ENCODE measurements at regions not wholly inside any gene's neighbourhood (a gene's known extent, or its start where the extent isn't known, plus 50 kb on each side); places are given as distances from the start of the nearest gene placed in this dataset.
"Not testable (repeated sequence)": the region's sequence is repeated elsewhere in the genome, so short reads cannot be mapped to it uniquely, and the experiment has no call there.

DNA sequence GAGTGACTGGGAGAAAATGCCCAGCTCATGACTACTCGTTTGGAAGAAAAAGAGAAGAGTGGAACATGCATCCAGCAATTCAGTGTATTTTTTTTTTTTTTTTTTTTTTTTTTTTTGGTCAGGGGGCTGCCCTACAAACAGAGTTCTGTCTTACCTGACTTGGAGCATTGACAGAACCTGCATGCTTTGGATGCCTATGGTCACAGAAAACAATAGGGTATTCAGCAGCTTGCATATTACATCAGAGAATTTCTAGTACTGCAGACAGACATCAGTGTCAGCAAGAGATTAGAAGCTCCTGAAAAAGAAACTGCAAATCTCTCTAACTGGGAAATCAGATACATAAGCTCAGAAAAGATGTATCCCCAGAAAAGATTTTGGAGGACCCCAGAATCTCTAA is 139.9 kb upstream of the FAM240B start:
- H3K27me3 Mint-ChIP-seq (ENCODE audit: low read depth, unreplicated experiment); DNase-seq (ENCODE audit: low read depth); H3K27me3 ChIP-seq (ENCODE audit: insufficient read depth, low read length); FAIRE-seq; H3K9ac ChIP-seq (ENCODE audit: low read length); H3K9me3 Mint-ChIP-seq (ENCODE audit: unreplicated experiment); H3K4me1 ChIP-seq (ENCODE audit: insufficient read depth, low read length); H3K4me3 Mint-ChIP-seq (ENCODE audit: unreplicated experiment); H3K4me1 Mint-ChIP-seq (ENCODE audit: low read depth, unreplicated experiment); H3K36me3 Mint-ChIP-seq (ENCODE audit: low read depth, unreplicated experiment); H3K4me2 ChIP-seq (ENCODE audit: low read length); H3K9me3 ChIP-seq (ENCODE audit: insufficient read depth, low read depth, low read length); H2AFZ ChIP-seq (ENCODE audit: low read depth, low read length); H3K27ac ChIP-seq (ENCODE audit: low read depth, low read length); H3K27ac Mint-ChIP-seq (ENCODE audit: unreplicated experiment); H3K79me2 ChIP-seq (ENCODE audit: insufficient read depth, low read length); H3K4me3 ChIP-seq (ENCODE audit: insufficient read depth, low read depth, low read length); H4K20me1 ChIP-seq (ENCODE audit: insufficient read depth, low read length); H3K36me3 ChIP-seq (ENCODE audit: insufficient read depth, low read length): not testable (repeated sequence)

DNA sequence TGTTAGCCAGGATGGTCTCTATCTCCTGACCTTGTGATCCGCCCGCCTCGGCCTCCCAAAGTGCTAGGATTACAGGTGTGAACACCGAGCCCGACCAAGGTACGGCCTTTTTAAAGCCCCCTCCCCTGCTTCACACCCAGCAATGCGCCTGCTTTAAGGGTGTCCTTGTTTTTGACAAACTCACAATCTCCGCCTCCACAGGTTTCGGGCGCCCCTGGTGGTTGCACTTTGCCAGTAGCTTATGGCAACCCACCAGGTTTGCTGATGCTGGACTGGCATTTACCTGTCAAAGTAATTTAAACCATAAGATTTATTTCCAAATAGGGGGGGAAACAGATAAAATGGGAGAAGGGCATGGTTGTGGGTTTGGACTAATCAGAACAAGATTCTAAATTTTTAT is 129.0 kb upstream of the FAM240B start:
- H3K36me3 ChIP-seq (ENCODE audit: insufficient read depth, low read length); H3K4me3 ChIP-seq (ENCODE audit: insufficient read depth, low read depth, low read length); DNase-seq (ENCODE audit: low read depth); H2AFZ ChIP-seq (ENCODE audit: low read depth, low read length); H3K4me2 ChIP-seq (ENCODE audit: low read length); H3K27me3 Mint-ChIP-seq (ENCODE audit: low read depth, unreplicated experiment); H3K27me3 ChIP-seq (ENCODE audit: insufficient read depth, low read length); H4K20me1 ChIP-seq (ENCODE audit: insufficient read depth, low read length); H3K9me3 Mint-ChIP-seq (ENCODE audit: unreplicated experiment); H3K27ac ChIP-seq (ENCODE audit: low read depth, low read length); H3K9me3 ChIP-seq (ENCODE audit: insufficient read depth, low read depth, low read length); FAIRE-seq; H3K9ac ChIP-seq (ENCODE audit: low read length); H3K27ac Mint-ChIP-seq (ENCODE audit: unreplicated experiment); H3K36me3 Mint-ChIP-seq (ENCODE audit: low read depth, unreplicated experiment); H3K4me1 ChIP-seq (ENCODE audit: insufficient read depth, low read length); H3K79me2 ChIP-seq (ENCODE audit: insufficient read depth, low read length); H3K4me1 Mint-ChIP-seq (ENCODE audit: low read depth, unreplicated experiment); H3K4me3 Mint-ChIP-seq (ENCODE audit: unreplicated experiment): not testable (repeated sequence)

- H3K27me3 ChIP-seq (ENCODE audit: insufficient read depth, low read length); H3K4me1 ChIP-seq (ENCODE audit: insufficient read depth, low read length); H3K4me1 Mint-ChIP-seq (ENCODE audit: low read depth, unreplicated experiment); H3K79me2 ChIP-seq (ENCODE audit: insufficient read depth, low read length); H2AFZ ChIP-seq (ENCODE audit: low read depth, low read length); H3K4me3 Mint-ChIP-seq (ENCODE audit: unreplicated experiment); H3K9me3 ChIP-seq (ENCODE audit: insufficient read depth, low read depth, low read length); DNase-seq (ENCODE audit: low read depth); H3K36me3 Mint-ChIP-seq (ENCODE audit: low read depth, unreplicated experiment); H3K27me3 Mint-ChIP-seq (ENCODE audit: low read depth, unreplicated experiment); H3K36me3 ChIP-seq (ENCODE audit: insufficient read depth, low read length); H3K9me3 Mint-ChIP-seq (ENCODE audit: unreplicated experiment); H3K9ac ChIP-seq (ENCODE audit: low read length); H3K27ac ChIP-seq (ENCODE audit: low read depth, low read length); FAIRE-seq; H3K4me2 ChIP-seq (ENCODE audit: low read length); H3K27ac Mint-ChIP-seq (ENCODE audit: unreplicated experiment); H4K20me1 ChIP-seq (ENCODE audit: insufficient read depth, low read length); H3K4me3 ChIP-seq (ENCODE audit: insufficient read depth, low read depth, low read length): not testable (repeated sequence)
Observed at GRCh38 chr9:38840213-38840612, 120.3 kb upstream of the FAM240B start.

GRCh38 chr9:38833706-38834105 is 113.8 kb upstream of the FAM240B start:
- H2AFZ ChIP-seq (ENCODE audit: low read depth, low read length); H3K9me3 ChIP-seq (ENCODE audit: insufficient read depth, low read depth, low read length); H3K4me1 Mint-ChIP-seq (ENCODE audit: low read depth, unreplicated experiment); DNase-seq (ENCODE audit: low read depth); H3K27ac Mint-ChIP-seq (ENCODE audit: unreplicated experiment); H3K36me3 Mint-ChIP-seq (ENCODE audit: low read depth, unreplicated experiment); H3K9ac ChIP-seq (ENCODE audit: low read length); H3K36me3 ChIP-seq (ENCODE audit: insufficient read depth, low read length); H3K4me3 ChIP-seq (ENCODE audit: insufficient read depth, low read depth, low read length); H3K27ac ChIP-seq (ENCODE audit: low read depth, low read length); FAIRE-seq; H3K4me1 ChIP-seq (ENCODE audit: insufficient read depth, low read length); H3K27me3 ChIP-seq (ENCODE audit: insufficient read depth, low read length); H3K4me3 Mint-ChIP-seq (ENCODE audit: unreplicated experiment); H3K4me2 ChIP-seq (ENCODE audit: low read length); H3K27me3 Mint-ChIP-seq (ENCODE audit: low read depth, unreplicated experiment); H4K20me1 ChIP-seq (ENCODE audit: insufficient read depth, low read length); H3K9me3 Mint-ChIP-seq (ENCODE audit: unreplicated experiment); H3K79me2 ChIP-seq (ENCODE audit: insufficient read depth, low read length): not testable (repeated sequence)

GRCh38 chr9:38813855-38814254 is 93.9 kb upstream of the FAM240B start:
- not testable (repeated sequence) for H3K27ac Mint-ChIP-seq (ENCODE audit: unreplicated experiment); H3K4me2 ChIP-seq (ENCODE audit: low read length); DNase-seq (ENCODE audit: low read depth); H3K36me3 Mint-ChIP-seq (ENCODE audit: low read depth, unreplicated experiment); H3K36me3 ChIP-seq (ENCODE audit: insufficient read depth, low read length); H3K27me3 ChIP-seq (ENCODE audit: insufficient read depth, low read length); H3K9me3 ChIP-seq (ENCODE audit: insufficient read depth, low read depth, low read length); FAIRE-seq; H3K27me3 Mint-ChIP-seq (ENCODE audit: low read depth, unreplicated experiment); H4K20me1 ChIP-seq (ENCODE audit: insufficient read depth, low read length); H3K4me3 ChIP-seq (ENCODE audit: insufficient read depth, low read depth, low read length); H3K4me1 Mint-ChIP-seq (ENCODE audit: low read depth, unreplicated experiment); H3K4me3 Mint-ChIP-seq (ENCODE audit: unreplicated experiment); H3K27ac ChIP-seq (ENCODE audit: low read depth, low read length); H3K9ac ChIP-seq (ENCODE audit: low read length); H2AFZ ChIP-seq (ENCODE audit: low read depth, low read length); H3K4me1 ChIP-seq (ENCODE audit: insufficient read depth, low read length); H3K79me2 ChIP-seq (ENCODE audit: insufficient read depth, low read length); H3K9me3 Mint-ChIP-seq (ENCODE audit: unreplicated experiment)

DNA sequence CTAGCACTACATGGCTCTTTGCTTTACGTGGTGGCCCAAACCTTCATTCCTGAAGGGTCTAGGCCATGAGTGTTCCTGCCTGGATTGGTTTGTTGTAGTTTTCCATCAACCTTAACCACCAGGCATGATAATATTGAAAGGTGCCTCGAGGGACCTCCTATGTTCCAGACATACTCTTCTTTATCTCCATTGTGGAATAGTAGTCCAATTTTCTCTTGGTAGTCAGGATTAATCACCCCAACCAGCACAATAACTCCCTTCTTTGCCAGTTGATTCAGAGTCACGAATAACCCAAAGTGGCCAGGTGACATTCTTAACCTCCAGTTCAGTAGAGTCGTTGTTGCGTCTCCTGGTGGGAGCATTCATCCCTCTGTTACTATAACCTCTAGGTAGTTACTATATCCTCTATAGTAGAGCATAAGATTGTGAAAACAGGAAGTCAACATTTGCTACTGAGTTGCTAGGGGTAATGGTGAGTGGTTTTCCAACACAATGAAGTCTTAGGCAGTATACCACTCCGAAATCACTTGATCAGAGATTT is 88.1 kb upstream of the FAM240B start:
- not testable (repeated sequence) for H3K27ac ChIP-seq (ENCODE audit: low read depth, low read length); H3K9ac ChIP-seq (ENCODE audit: low read length); H3K9me3 ChIP-seq (ENCODE audit: insufficient read depth, low read depth, low read length); H3K4me1 ChIP-seq (ENCODE audit: insufficient read depth, low read length); H3K4me2 ChIP-seq (ENCODE audit: low read length); H3K9me3 Mint-ChIP-seq (ENCODE audit: unreplicated experiment); H3K4me3 ChIP-seq (ENCODE audit: insufficient read depth, low read depth, low read length); H3K4me1 Mint-ChIP-seq (ENCODE audit: low read depth, unreplicated experiment); H4K20me1 ChIP-seq (ENCODE audit: insufficient read depth, low read length); H3K36me3 Mint-ChIP-seq (ENCODE audit: low read depth, unreplicated experiment); H3K27ac Mint-ChIP-seq (ENCODE audit: unreplicated experiment); H3K27me3 Mint-ChIP-seq (ENCODE audit: low read depth, unreplicated experiment); DNase-seq (ENCODE audit: low read depth); H3K79me2 ChIP-seq (ENCODE audit: insufficient read depth, low read length); H3K27me3 ChIP-seq (ENCODE audit: insufficient read depth, low read length); H3K36me3 ChIP-seq (ENCODE audit: insufficient read depth, low read length); H3K4me3 Mint-ChIP-seq (ENCODE audit: unreplicated experiment); H2AFZ ChIP-seq (ENCODE audit: low read depth, low read length); FAIRE-seq
